ENCODE measurements at regions not wholly inside any gene's neighbourhood (a gene's known extent, or its start where the extent isn't known, plus 50 kb on each side); places are given as distances from the start of the nearest gene placed in this dataset.

DNA sequence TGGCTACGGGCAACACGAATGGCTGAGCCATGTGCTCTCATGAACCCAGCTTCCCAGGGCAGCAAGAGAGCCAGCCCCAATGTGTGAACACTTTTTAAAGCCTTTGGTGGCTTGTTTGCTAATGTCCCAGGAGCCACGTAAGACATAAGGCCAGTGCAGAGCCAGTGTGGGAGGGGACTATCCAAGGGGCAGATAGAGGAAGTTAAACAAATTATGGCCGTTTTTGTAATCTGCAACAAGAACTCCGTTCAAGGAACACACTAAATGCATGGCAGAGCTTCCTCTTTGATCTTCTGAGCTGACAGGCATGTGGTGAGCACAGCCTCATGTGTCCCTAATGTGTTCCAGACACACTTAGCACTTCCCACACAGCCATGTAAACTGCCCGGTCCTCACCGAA, 133.3 kb downstream of the TEX36 start:
- no peaks in the 10 kb centered on the region for H3K4me1 ChIP-seq (ENCODE audit: control insufficient read depth in 2 of 2, insufficient read depth in 2 of 2, low read length in 2 of 2)
- Mint-ChIP-seq H3K9me3 (ENCODE audit: insufficient read depth) (peaks cover 6% of the 10 kb centered on the region), H3K27ac (no peak overlapping the region), H3K4me3 (no peak overlapping the region), H3K4me1 (no peaks in the 10 kb centered on the region), H3K27me3 (peaks cover 14% of the 10 kb centered on the region)
- H3K79me2 ChIP-seq (ENCODE audit: control insufficient read depth, insufficient read depth, low read length), result no peaks in the 10 kb centered on the region
- DNase-seq (no peak), ATAC-seq (ENCODE audit: low read depth) (no peak)
- no peaks in the 10 kb centered on the region for H3K36me3 ChIP-seq (replicated peaks in 1 of 2; ENCODE audit: control extremely low read depth in 1 of 2, control insufficient read depth in 1 of 2, extremely low read depth in 1 of 2, insufficient read depth in 2 of 2, low read length in 1 of 2)
- no peak for TF ChIP-seq EZH2 (IDR thresholded peaks at IDR 0.05; ENCODE audit: borderline replicate concordance, insufficient read depth, low read depth, low read length, poor library complexity, severe bottlenecking)
- TF ChIP-seq, protein P1, sequence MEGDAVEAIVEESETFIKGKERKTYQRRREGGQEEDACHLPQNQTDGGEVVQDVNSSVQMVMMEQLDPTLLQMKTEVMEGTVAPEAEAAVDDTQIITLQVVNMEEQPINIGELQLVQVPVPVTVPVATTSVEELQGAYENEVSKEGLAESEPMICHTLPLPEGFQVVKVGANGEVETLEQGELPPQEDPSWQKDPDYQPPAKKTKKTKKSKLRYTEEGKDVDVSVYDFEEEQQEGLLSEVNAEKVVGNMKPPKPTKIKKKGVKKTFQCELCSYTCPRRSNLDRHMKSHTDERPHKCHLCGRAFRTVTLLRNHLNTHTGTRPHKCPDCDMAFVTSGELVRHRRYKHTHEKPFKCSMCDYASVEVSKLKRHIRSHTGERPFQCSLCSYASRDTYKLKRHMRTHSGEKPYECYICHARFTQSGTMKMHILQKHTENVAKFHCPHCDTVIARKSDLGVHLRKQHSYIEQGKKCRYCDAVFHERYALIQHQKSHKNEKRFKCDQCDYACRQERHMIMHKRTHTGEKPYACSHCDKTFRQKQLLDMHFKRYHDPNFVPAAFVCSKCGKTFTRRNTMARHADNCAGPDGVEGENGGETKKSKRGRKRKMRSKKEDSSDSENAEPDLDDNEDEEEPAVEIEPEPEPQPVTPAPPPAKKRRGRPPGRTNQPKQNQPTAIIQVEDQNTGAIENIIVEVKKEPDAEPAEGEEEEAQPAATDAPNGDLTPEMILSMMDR (IDR thresholded peaks at IDR 0.05), result no peak
- H2AFZ ChIP-seq (ENCODE audit: insufficient read depth, low read depth, low read length, poor library complexity, severe bottlenecking), result no peak overlapping the region
- H3K9me3 ChIP-seq (ENCODE audit: control extremely low read depth in 1 of 3, control insufficient read depth in 2 of 3, insufficient read depth in 1 of 3, low read length in 2 of 3), result peaks cover 0 to 5% (median 0%) of the 10 kb centered on the region in 3 donors
- no peak overlapping the region for H3K4me3 ChIP-seq (ENCODE audit: control extremely low read depth in 1 of 5, extremely low read depth in 1 of 5, insufficient read depth in 1 of 5, low read depth in 2 of 5, low read length in 4 of 5)
- intact Hi-C loops (cut with micrococcal nuclease), result no loop called here
- ChIA-PET POLR2A (no interaction called here), CTCF (no interaction called here)
- H4K20me1 ChIP-seq (ENCODE audit: control insufficient read depth, insufficient read depth, low read length, poor library complexity, severe bottlenecking), result no peaks in the 10 kb centered on the region
- H3K27ac ChIP-seq (ENCODE audit: low read length in 2 of 2), result no peak overlapping the region
- H3K27me3 ChIP-seq (replicated peaks in 1 of 4; ENCODE audit: control extremely low read depth in 1 of 4, control insufficient read depth in 3 of 4, insufficient read depth in 4 of 4, low read length in 3 of 4), result no peaks in the 10 kb centered on the region
- WGBS (ENCODE audit: insufficient coverage), result 28% methylated on average over 5 of the region's 7 CpGs
- no peak overlapping the region for H3K4me2 ChIP-seq (replicated peaks; ENCODE audit: low read depth, low read length, poor library complexity, severe bottlenecking)
- no peak overlapping the region for H3K9ac ChIP-seq (ENCODE audit: low read length)

DNA sequence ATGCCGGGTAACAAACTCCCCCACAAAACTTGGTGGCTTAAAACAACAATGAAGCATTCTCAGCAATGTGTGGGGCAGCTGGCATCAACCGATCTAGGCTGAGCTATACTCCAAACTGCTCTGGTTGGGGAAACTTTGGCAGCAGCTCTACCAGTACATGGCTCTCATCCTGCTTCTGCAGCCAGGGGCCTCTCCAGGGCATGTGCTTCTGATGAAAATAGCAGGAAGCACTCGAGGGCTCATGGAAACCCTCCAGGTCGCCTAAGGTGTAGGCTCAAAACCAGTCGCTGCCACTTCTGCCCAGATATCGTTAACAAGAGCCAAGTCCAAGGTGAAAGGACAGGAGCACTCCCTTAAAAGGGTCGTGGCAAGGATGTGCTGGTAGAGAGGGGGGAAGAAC, 134.1 kb downstream of the TEX36 start:
- H3K27me3 Mint-ChIP-seq, result peaks cover 14% of the 10 kb centered on the region

More for the DNA sequence above, 134.1 kb downstream of the TEX36 start:
- no peak overlapping the region for H3K4me3 ChIP-seq (ENCODE audit: control extremely low read depth in 1 of 5, extremely low read depth in 1 of 5, insufficient read depth in 1 of 5, low read depth in 2 of 5, low read length in 4 of 5)
- H3K9ac ChIP-seq (ENCODE audit: low read length), result no peak overlapping the region
- H3K9me3 Mint-ChIP-seq (ENCODE audit: insufficient read depth), result peaks cover 6% of the 10 kb centered on the region
- intact Hi-C loops (cut with micrococcal nuclease), result no loop called here
- TF ChIP-seq EZH2 (IDR thresholded peaks at IDR 0.05; ENCODE audit: borderline replicate concordance, insufficient read depth, low read depth, low read length, poor library complexity, severe bottlenecking), result no peak
- TF ChIP-seq, protein P1 (IDR thresholded peaks at IDR 0.05), result no peak
- H3K36me3 ChIP-seq (replicated peaks in 1 of 2; ENCODE audit: control extremely low read depth in 1 of 2, control insufficient read depth in 1 of 2, extremely low read depth in 1 of 2, insufficient read depth in 2 of 2, low read length in 1 of 2), result no peaks in the 10 kb centered on the region
- 82% methylated on average over 6 of the region's 7 CpGs for WGBS (ENCODE audit: insufficient coverage)
- no peak for ATAC-seq (ENCODE audit: low read depth)
- no peak overlapping the region for H3K4me2 ChIP-seq (replicated peaks; ENCODE audit: low read depth, low read length, poor library complexity, severe bottlenecking)
- ChIA-PET POLR2A (no interaction called here), CTCF (no interaction called here)
- H4K20me1 ChIP-seq (ENCODE audit: control insufficient read depth, insufficient read depth, low read length, poor library complexity, severe bottlenecking), result no peaks in the 10 kb centered on the region
- H3K4me1 ChIP-seq (ENCODE audit: control insufficient read depth in 2 of 2, insufficient read depth in 2 of 2, low read length in 2 of 2), result no peaks in the 10 kb centered on the region
- H3K27ac ChIP-seq (ENCODE audit: low read length in 2 of 2), result no peak overlapping the region
- peaks cover 0 to 6% (median 0%) of the 10 kb centered on the region in 3 donors for H3K9me3 ChIP-seq (ENCODE audit: control extremely low read depth in 1 of 3, control insufficient read depth in 2 of 3, insufficient read depth in 1 of 3, low read length in 2 of 3)
- H3K27ac Mint-ChIP-seq, result no peak overlapping the region
- no peak overlapping the region for H3K4me3 Mint-ChIP-seq
- DNase-seq, result no peak
- no peak overlapping the region for H2AFZ ChIP-seq (ENCODE audit: insufficient read depth, low read depth, low read length, poor library complexity, severe bottlenecking)
- no peaks in the 10 kb centered on the region for H3K4me1 Mint-ChIP-seq
- no peaks in the 10 kb centered on the region for H3K79me2 ChIP-seq (ENCODE audit: control insufficient read depth, insufficient read depth, low read length)
- no peaks in the 10 kb centered on the region for H3K27me3 ChIP-seq (replicated peaks in 1 of 4; ENCODE audit: control extremely low read depth in 1 of 4, control insufficient read depth in 3 of 4, insufficient read depth in 4 of 4, low read length in 3 of 4)

Measured in B cell (primary cell).